H1 (cell line): ENCODE measurements at regions not wholly inside any gene's neighbourhood (a gene's known extent, or its start where the extent isn't known, plus 50 kb on each side); places are given as distances from the start of the nearest gene placed in this dataset.

ENCODE experiments used
- CTCF ChIA-PET: fragments of 300-600 bp; sonication (Branson Sonifier 250); formaldehyde crosslinking; loops from one replicate; lab custom pipeline; 2021; ENCODE audit not compliant: partially characterized antibody; lab: Charles Lee
- POLR2A ChIA-PET: fragments of 300-600 bp; sonication (Branson Sonifier 250); formaldehyde crosslinking; loops from one replicate; lab custom pipeline; 2021; ENCODE audit warnings: inconsistent platforms; ENCODE audit not compliant: partially characterized antibody; lab: Charles Lee
- DNase-seq, 2 experiments: peaks; one replicate each; pipeline versions ENCODE4 v3.0.0 to v3.0.0-alpha.2; 2010 to 2022; ENCODE audit warnings: low spot score in 2 of 2, low read depth in 1 of 2, mixed read lengths in 1 of 2
- FAIRE-seq: peaks from 2 replicates; lab custom pipeline; 2011; peaks lifted over from hg19 to GRCh38; lab: Jason Lieb, UNC
- H2AFZ ChIP-seq: 2 replicates; pipeline ENCODE4 v1.8.1; 2012; ENCODE audit warnings: low read length, inconsistent platforms
- H2AK5ac ChIP-seq: 2 replicates; pipeline ENCODE4 v1.6.1; 2013; ENCODE audit warnings: low read depth, low read length
- H2BK120ac ChIP-seq: replicated peaks from 2 replicates; pipeline ENCODE3; 2013; ENCODE audit warnings: low read depth, low read length, inconsistent platforms
- H2BK12ac ChIP-seq: 2 replicates; pipeline ENCODE4 v1.6.1; 2013; ENCODE audit warnings: low read depth, low read length
- H2BK15ac ChIP-seq: 2 replicates; pipeline ENCODE4 v1.6.1; 2013; ENCODE audit warnings: low read length
- H2BK20ac ChIP-seq: 2 replicates; pipeline ENCODE4 v1.6.1; 2013; ENCODE audit warnings: low read length
- H2BK5ac ChIP-seq: 2 replicates; pipeline ENCODE4 v1.6.1; 2013; ENCODE audit warnings: low read depth, low read length
- H3K14ac ChIP-seq: 2 replicates; pipeline ENCODE4 v1.6.1; 2013; ENCODE audit warnings: inconsistent platforms; ENCODE audit not compliant: insufficient read length
- H3K18ac ChIP-seq: 2 replicates; pipeline ENCODE4 v1.6.1; 2013; ENCODE audit warnings: low read length; ENCODE audit errors: extremely low read depth
- H3K23ac ChIP-seq: 2 replicates; pipeline ENCODE4 v1.6.1; 2013; ENCODE audit warnings: inconsistent platforms; ENCODE audit not compliant: insufficient read length
- H3K23me2 ChIP-seq: 2 replicates; pipeline ENCODE4 v1.6.1; 2013; ENCODE audit warnings: low read depth, low read length
- H3K27ac ChIP-seq: 2 replicates; pipeline ENCODE4 v1.6.1; 2011; ENCODE audit warnings: low read depth, low read length, inconsistent platforms
- H3K27me3 ChIP-seq, 4 experiments: replicated peaks in 1 of 4; 1 replicate in 1 of 4; 2 replicates in 3 of 4; pipeline versions ENCODE4 v1.6.1 to v1.8.1; 2011 to 2013; ENCODE audit warnings: low read length in 3 of 4, mild to moderate bottlenecking in 3 of 4, inconsistent platforms in 2 of 4, mixed read lengths in 2 of 4, moderate library complexity in 1 of 4; ENCODE audit not compliant: control insufficient read depth in 3 of 4, insufficient read depth in 3 of 4; ENCODE audit errors: extremely low read depth in 1 of 4
- H3K36me3 ChIP-seq, 4 experiments: 2 replicates each; pipeline versions ENCODE4 v1.6.1 to v1.8.1; 2011 to 2013; ENCODE audit warnings: mild to moderate bottlenecking in 4 of 4, low read length in 3 of 4, moderate library complexity in 2 of 4, control low read depth in 1 of 4, inconsistent platforms in 1 of 4; ENCODE audit not compliant: insufficient read depth in 4 of 4, control insufficient read depth in 2 of 4
- H3K4ac ChIP-seq: replicated peaks from 2 replicates; pipeline ENCODE3; 2013; ENCODE audit warnings: low read length, low read depth, mixed read lengths, inconsistent platforms; ENCODE audit not compliant: insufficient read length
- H3K4me1 ChIP-seq, 4 experiments: replicated peaks in 1 of 4; 1 replicate in 1 of 4; 2 replicates in 3 of 4; pipeline versions ENCODE4 v1.6.1 to v1.8.1; 2011 to 2013; ENCODE audit warnings: low read length in 3 of 4, inconsistent platforms in 2 of 4, mixed read lengths in 1 of 4; ENCODE audit not compliant: insufficient read depth in 4 of 4, control insufficient read depth in 3 of 4
- H3K4me2 ChIP-seq, 2 experiments: 2 replicates each; pipeline versions ENCODE4 v1.6.1 to v1.8.1; 2011 to 2013; ENCODE audit warnings: low read depth in 2 of 2, low read length in 2 of 2, control low read depth in 1 of 2, inconsistent platforms in 1 of 2, mild to moderate bottlenecking in 1 of 2; ENCODE audit not compliant: insufficient read depth in 1 of 2
- H3K4me3 ChIP-seq, 4 experiments: fragments of 200-600, 300-600 bp in 1 of 4; sonication (generic), shearing (Covaris generic), sonication (Bioruptor Twin) in 1 of 4; 2 replicates each; pipeline versions ENCODE4 v1.5.1 to v1.8.1; 2011 to 2016; ENCODE audit warnings: low read length in 4 of 4, low read depth in 3 of 4, control low read depth in 2 of 4, inconsistent platforms in 2 of 4, mild to moderate bottlenecking in 2 of 4, mixed read lengths in 1 of 4, moderate library complexity in 1 of 4; ENCODE audit not compliant: insufficient read depth in 2 of 4; ENCODE audit errors: extremely low read depth in 1 of 4
- H3K56ac ChIP-seq: replicated peaks from 2 replicates; pipeline ENCODE3; 2013; ENCODE audit warnings: low read depth, mild to moderate bottlenecking, mixed read lengths, low read length, inconsistent platforms; ENCODE audit not compliant: insufficient read length
- H3K79me1 ChIP-seq: 2 replicates; pipeline ENCODE4 v1.6.1; 2013; ENCODE audit warnings: low read depth, low read length, control low read depth
- H3K79me2 ChIP-seq, 2 experiments: 2 replicates each; pipeline versions ENCODE4 v1.6.1 to v1.8.1; 2012 to 2013; ENCODE audit warnings: low read length in 2 of 2, mild to moderate bottlenecking in 2 of 2, inconsistent platforms in 1 of 2; ENCODE audit not compliant: insufficient read depth in 2 of 2, control insufficient read depth in 1 of 2
- H3K9ac ChIP-seq, 4 experiments: replicated peaks in 1 of 4; 1 replicate in 1 of 4; 2 replicates in 3 of 4; pipeline versions ENCODE4 v1.6.1 to v1.8.1; 2011 to 2013; ENCODE audit warnings: low read depth in 3 of 4, low read length in 3 of 4, control low read depth in 2 of 4, mild to moderate bottlenecking in 2 of 4, moderate library complexity in 2 of 4, inconsistent platforms in 1 of 4; ENCODE audit errors: extremely low read depth in 1 of 4
- H3K9me3 ChIP-seq, 2 experiments: 2 replicates each; pipeline versions ENCODE4 v1.6.1 to v1.8.1; 2012 to 2013; ENCODE audit warnings: mild to moderate bottlenecking in 2 of 2, moderate library complexity in 2 of 2, control low read depth in 1 of 2, inconsistent platforms in 1 of 2, low read depth in 1 of 2, low read length in 1 of 2, mixed read lengths in 1 of 2; ENCODE audit not compliant: insufficient read depth in 2 of 2
- H4K20me1 ChIP-seq, 2 experiments: replicated peaks in 1 of 2; 2 replicates each; pipeline versions ENCODE3 to v1.8.1; 2011 to 2013; ENCODE audit warnings: inconsistent platforms in 2 of 2, low read length in 2 of 2, mild to moderate bottlenecking in 1 of 2; ENCODE audit not compliant: insufficient read depth in 2 of 2, control insufficient read depth in 1 of 2
- H4K5ac ChIP-seq: 2 replicates; pipeline ENCODE4 v1.6.1; 2013; ENCODE audit warnings: low read length, low read depth, mixed read lengths, inconsistent platforms; ENCODE audit not compliant: insufficient read length
- H4K8ac ChIP-seq: 2 replicates; pipeline ENCODE4 v1.8.0; 2013; ENCODE audit warnings: mild to moderate bottlenecking, moderate library complexity, low read length, inconsistent platforms; ENCODE audit not compliant: insufficient read depth; ENCODE audit errors: extremely low read depth
- H4K91ac ChIP-seq: replicated peaks from 2 replicates; pipeline ENCODE3; 2013; ENCODE audit warnings: low read length, mixed read lengths, inconsistent platforms; ENCODE audit not compliant: insufficient read length
- CBX5 ChIP-seq: fragments of 300-800, 300-1000 bp; sonication (generic); IDR thresholded peaks from 2 replicates; pipeline ENCODE4 v1.7.1; 2016; ENCODE audit warnings: antibody characterized with exemption, low read length, low read depth
- HDAC2 ChIP-seq, 2 experiments: fragments of 300-600 bp in 1 of 2; sonication (generic) in 1 of 2; IDR thresholded peaks; 2 replicates each; pipeline ENCODE4 v1.6.1; 2011 to 2012; ENCODE audit warnings: low read depth in 2 of 2, low read length in 2 of 2, mild to moderate bottlenecking in 2 of 2, moderate library complexity in 2 of 2, borderline replicate concordance in 1 of 2, inconsistent platforms in 1 of 2
- NANOG ChIP-seq: IDR thresholded peaks from 2 replicates; pipeline ENCODE4 v1.6.1; 2011; ENCODE audit warnings: low read length, low read depth, mild to moderate bottlenecking, inconsistent platforms; ENCODE audit not compliant: insufficient read depth, poor library complexity, severe bottlenecking
- SRF ChIP-seq: IDR thresholded peaks from 2 replicates; pipeline ENCODE4 v1.6.1; 2011; ENCODE audit warnings: mild to moderate bottlenecking, low read depth, low read length, moderate library complexity
- WGBS, 2 experiments: shearing (Covaris generic) in 1 of 2; methylation state at CpG; one replicate each; pipeline versions ENCODE4 v1.1.6 to v1.1.7; 2013 to 2015; ENCODE audit warnings: low lambda C conversion rate in 2 of 2, mixed read lengths in 2 of 2, inconsistent platforms in 1 of 2, low coverage in 1 of 2, missing lambda C conversion rate in 1 of 2; ENCODE audit not compliant: insufficient replicate concordance in 2 of 2, insufficient coverage in 1 of 2, insufficient read length in 1 of 2; ENCODE audit errors: extremely low coverage in 1 of 2, missing lambda C conversion rate in 1 of 2; 5-methylcytosine and 5-hydroxymethylcytosine counted together

DNA sequence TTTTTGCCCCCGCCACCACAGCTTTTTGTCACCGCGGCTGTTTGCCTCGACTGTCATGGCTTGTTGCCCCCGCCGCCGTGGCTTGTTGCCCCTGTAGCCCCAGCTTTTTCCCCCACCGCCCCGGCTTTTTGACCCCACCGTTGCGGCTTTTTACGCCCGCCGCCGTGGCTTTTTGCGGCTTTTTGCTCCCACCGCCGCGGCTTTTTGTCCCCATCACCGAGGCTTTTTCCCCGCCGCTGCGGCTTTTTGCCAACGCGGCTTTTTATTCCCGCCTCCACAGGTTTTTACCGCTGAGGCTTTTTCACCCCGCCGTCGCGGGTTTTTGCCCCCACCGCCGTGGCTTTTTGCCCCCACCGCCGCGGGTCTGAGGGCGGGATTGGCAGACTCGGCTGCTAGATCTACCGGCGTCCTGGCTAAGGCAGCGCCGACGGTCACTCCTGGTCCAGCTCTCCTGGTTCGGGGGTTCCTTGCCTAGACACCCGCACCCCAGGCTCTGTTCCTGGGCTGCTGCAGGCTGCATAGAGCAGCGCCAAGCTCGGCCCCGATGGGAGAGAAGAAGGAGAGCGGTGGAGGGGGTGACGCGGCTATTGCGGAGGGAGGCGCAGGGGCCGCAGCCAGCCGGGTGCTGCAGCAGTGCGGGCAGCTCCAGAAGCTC lies 637.7 kb downstream of the ZNF716 start:
- Histone ChIP-seq H3K4me2 (no peak overlapping the region), H3K36me3 (no peaks in the 10 kb centered on the region), H2BK20ac (no peak overlapping the region), H3K23ac (no peak overlapping the region), H3K79me2 (no peaks in the 10 kb centered on the region), H3K56ac (no peak overlapping the region), H3K4me1 (no peaks in the 10 kb centered on the region), H4K8ac (no peak overlapping the region), H4K20me1 (no peaks in the 10 kb centered on the region), H2BK12ac (no peak overlapping the region), H3K27ac (no peak overlapping the region), H2BK15ac (no peak overlapping the region), H4K5ac (no peak overlapping the region), H3K9me3 (peaks cover 15 to 55% of the 10 kb centered on the region in 2 experiments), H3K18ac (no peak overlapping the region), H4K91ac (no peak overlapping the region), H3K4me3 (no peak overlapping the region), H3K4ac (no peak overlapping the region), H2BK5ac (no peak overlapping the region), H2AK5ac (no peak overlapping the region), H2BK120ac (no peak overlapping the region), H3K27me3 (no peaks in the 10 kb centered on the region), H3K23me2 (no peaks in the 10 kb centered on the region), H3K14ac (no peak overlapping the region), H3K9ac (no peak overlapping the region), H3K79me1 (no peaks in the 10 kb centered on the region), H2AFZ (no peak overlapping the region)
- no peak for FAIRE-seq
- POLR2A ChIA-PET = no interaction called here
- CTCF ChIA-PET = no interaction called here
- TF ChIP-seq NANOG = no peak
- no peak for TF ChIP-seq SRF
- no peak for TF ChIP-seq HDAC2 (IDR thresholded peaks at IDR 0.05; ENCODE audit: borderline replicate concordance in 1 of 2, low read depth in 2 of 2, low read length in 2 of 2)
- TF ChIP-seq CBX5 = no peak
- WGBS, 2 experiments = 91% methylated on average over 36 of the region's 56 CpGs; no CpG with 5 or more reads in 1 of the 2 experiments
- DNase-seq = no peak
